Endothelial cell of hepatic sinusoid (primary cell): ENCODE measurements at regions not wholly inside any gene's neighbourhood (a gene's known extent, or its start where the extent isn't known, plus 50 kb on each side); places are given as distances from the start of the nearest gene placed in this dataset.

Experiments used
- in situ Hi-C: cut with HindIII; loops from 2 replicates; pipeline ENCODE4 v1.10.0; 2017; ENCODE audit warnings: low sequenced_read_pairs

DNA sequence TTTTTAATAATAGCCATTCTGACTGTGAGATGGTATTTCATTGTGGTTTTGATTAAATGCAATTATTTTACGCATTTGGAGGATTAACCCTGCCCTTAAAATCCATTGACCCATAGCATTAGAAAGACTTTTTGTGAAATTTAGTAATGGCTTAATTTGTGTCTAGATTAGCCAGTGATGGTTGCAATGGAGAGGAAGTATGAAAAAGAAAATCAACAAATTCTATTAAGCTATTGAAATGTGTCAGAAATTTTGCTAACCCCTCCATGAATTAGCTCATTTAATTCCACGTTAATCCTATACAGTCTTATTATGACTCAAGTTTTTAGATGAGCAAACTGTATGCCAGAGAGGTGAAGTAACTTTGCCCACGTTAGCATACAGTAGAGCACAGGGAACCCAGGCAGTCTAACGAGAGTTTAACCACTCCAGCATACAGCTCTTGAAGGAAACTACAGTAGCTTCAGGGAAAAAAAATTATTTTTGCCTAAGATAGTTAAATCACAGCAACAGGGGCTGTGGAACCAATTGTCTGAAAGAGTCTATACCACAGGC lies 158.2 kb upstream of the PPP2R2B start:
- in situ Hi-C loops: no loop called here

DNA sequence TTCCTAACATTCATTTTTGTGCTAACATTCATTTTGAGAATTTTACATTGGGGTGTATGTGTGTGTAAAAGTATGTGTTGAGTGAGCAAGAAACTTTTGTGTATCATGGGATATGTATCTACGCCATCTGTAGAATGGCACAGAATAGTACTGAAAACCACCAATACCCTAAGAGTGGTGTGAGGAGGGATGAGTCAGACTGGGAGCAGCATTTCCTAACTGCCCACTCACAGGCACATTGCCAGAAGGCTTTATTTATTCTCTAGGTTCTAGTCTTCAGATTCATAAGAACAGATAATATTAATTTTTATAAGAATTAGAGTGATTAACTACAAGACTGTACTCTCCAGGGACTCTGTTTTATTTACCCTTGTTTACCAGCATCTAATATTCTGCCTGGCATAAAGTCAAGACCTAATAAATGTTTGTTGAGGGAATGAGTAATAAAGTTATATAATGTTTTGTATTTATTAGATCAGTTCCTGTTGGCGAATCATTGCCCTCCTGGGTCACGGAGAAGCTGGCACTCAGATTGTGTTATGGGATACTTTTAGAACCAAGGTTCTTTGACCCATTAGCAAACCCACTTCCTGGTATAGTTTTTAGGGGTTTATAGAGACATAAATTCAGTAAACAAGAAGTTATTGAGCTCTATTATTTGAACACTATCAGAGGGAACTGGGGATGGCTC lies 159.1 kb upstream of the PPP2R2B start:
- in situ Hi-C loops: no loop called here

DNA sequence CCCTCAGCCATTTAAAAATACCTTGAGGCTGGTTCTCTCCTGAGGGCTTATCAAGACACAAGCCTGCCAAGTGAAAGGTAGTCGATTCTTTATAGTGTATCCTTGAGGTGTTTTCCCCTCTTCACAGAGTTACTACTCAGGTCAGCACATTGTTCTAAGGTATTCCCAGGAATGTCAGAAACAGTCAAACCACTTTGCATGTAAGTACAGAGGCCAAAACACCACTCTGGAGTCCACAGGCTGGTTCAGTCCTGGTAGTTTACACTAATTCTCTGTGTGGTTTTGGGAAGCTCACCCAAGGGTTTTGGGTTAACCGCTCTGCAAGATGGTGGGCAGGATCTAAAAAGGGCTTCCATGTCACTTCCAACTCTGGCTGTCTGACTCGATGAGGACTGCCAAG lies 162.3 kb upstream of the PPP2R2B start:
- in situ Hi-C loops: no loop called here

DNA sequence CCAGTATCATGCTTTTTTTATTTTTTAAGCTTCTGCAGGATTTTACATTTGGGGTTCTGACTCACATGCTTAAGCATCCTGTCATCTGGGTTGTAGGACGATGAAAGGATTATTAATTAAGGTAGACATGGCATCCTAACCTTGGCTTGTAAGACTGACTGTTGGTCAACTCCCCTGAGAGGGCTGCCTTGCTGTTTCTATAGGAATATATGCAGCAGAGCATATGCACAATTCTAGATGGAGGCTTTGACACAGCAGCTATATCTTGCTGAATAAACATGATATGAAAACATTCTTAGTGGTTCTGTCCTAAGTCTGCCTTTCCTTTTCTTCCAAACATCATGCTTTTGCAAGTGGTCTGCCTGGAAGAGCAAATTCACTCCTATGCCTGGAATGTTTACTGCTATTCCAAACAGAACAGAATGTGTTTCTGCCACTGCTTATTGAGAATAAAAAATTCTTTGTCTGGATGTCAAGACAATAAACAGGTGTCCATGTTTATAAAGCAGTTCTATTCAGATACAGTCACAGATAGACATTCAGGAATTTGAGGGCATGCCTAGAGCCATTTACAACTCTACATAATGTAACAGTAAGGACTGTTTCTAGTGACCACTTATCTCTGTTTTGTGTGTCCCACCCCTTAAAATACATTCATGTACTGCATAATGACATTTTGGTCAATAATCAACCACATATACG lies 166.2 kb upstream of the PPP2R2B start:
- in situ Hi-C loops: no loop called here

DNA sequence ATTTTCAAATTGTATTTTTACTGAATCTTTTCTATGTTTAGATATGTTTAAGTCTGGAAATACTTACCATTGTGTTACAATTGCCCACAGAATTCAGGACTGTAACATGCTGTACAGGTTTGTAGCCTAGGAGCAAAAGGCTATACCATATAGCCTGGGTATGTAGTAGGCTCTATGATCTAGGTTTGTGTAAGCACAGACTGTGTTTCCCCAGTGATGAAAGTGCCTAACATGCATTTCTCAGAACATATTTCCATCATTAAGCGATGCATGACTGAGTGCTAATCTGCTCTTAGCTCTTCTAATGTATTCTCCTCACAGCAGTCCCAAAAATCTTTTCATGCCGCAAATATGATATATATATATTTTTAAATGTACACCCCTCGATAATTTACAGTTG lies 166.7 kb upstream of the PPP2R2B start:
- in situ Hi-C loops: no loop called here

- in situ Hi-C loops: no loop called here
Observed at GRCh38 chr5:147046281-147046680, 167.7 kb upstream of the PPP2R2B start.

DNA sequence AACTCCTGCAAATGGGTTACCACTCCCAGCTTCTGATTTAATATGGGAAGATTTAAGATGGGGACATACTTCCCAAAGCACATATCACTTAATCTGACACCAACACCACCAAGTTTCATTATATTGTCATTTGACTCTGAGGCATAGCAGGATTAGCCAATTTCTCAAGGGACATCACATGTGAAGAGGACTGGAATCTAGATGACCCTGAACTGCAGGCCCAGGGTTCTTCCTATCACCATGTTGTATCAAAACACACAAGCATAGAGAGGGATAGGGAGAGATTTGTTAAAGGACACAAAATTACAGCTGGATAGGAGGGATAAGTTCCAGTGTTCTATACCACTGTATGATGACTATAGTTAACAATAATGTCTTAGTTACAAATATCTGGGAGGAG lies 168.3 kb upstream of the PPP2R2B start:
- in situ Hi-C loops: no loop called here

GRCh38 chr5:147049764-147050163 lies 171.2 kb upstream of the PPP2R2B start:
- in situ Hi-C loops: no loop called here

GRCh38 chr5:147050172-147050571 lies 171.6 kb upstream of the PPP2R2B start:
- in situ Hi-C loops: no loop called here

DNA sequence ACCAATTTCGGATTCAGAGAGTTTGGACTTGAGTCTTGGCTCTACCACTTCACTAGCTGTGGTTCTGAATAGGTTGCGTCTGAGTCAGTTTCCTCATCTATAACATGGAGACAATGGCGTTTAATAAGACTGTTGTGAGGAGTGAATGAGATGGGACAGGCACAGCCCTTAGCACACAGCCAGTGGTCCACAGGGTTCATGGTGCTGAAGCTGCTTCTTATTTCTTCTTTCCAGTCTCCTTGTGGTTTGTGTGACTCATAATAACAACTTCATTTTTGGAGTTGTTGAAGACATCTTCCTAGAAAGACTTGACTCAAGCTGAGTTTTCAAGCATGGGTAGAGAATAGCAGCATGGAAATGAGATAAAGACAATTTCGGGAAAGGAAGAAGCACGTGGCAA lies 172.6 kb upstream of the PPP2R2B start:
- in situ Hi-C loops: no loop called here

DNA sequence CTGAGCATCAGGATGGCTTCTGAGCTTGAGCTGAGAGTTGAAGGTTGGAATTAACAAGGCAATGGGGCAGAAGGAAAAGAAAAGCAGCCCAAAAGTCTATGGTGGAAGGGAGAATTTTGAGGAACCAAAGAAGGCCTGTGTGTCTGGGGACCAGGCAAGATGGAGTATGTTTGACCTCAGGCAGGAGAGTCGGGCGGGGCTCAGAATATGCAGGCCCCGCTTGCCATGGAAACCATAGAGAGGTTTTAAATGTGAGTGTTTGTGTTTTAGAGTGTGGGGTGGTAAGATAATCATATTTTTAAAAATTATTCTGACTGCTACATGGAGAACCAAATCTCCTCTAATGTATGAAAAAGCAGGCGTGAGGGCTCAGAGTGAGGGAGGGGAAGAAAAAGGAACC lies 174.0 kb upstream of the PPP2R2B start:
- in situ Hi-C loops: no loop called here

GRCh38 chr5:147055089-147055826 lies 176.7 kb upstream of the PPP2R2B start:
- in situ Hi-C loops: loop anchor here (5.0 kb wide), 1 partner anchor 97 kb away; no protein-coding TSS in a partner anchor

- in situ Hi-C loops: loop anchor here (5.0 kb wide), 1 partner anchor 96 kb away; no protein-coding TSS in a partner anchor
Observed at GRCh38 chr5:147055850-147056566, 177.5 kb upstream of the PPP2R2B start.

DNA sequence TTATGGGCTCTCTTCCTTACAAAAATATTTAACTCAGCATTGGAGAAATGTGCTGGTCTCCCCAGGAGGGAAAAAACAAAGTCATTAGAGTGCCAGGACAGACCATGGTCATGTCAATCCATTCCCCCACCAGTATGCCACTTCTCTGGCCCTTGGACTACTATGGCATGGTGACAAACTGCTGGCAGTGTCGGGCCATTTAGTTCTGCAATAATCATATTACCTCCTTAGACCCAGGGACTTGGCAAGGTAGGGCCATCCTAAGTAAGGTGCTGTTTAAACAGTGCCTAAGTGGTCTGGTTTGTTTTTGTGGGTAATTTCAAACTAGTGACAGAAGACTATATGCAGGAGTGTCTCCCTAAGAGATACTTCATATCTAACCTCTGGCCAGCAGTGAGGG lies 177.8 kb upstream of the STK32A start:
- in situ Hi-C loops: loop anchor here (5.0 kb wide), 1 partner anchor 95 kb away; no protein-coding TSS in a partner anchor

GRCh38 chr5:147061431-147061830 lies 173.4 kb upstream of the STK32A start:
- in situ Hi-C loops: no loop called here

- in situ Hi-C loops: no loop called here
Observed at GRCh38 chr5:147062427-147062826, 172.4 kb upstream of the STK32A start.

DNA sequence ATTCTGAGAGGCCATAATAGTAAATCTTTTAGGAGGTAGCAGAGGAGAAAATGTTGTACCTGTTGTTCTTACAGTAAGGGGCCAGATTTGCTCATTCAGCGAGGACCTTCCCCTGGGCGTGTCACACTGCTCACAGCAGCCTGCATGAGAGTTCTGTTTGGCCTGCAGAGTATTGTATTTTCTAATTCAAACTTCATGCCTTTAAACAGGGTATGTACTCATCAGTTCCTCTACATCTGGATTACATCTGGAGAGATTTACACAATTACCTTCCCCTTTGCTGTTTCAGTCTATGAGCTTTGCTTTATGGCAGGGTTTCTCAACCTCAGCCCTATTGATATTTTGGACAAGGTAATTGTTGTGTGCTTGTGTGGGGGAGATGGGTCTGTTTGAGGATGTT lies 170.9 kb upstream of the STK32A start:
- in situ Hi-C loops: no loop called here

DNA sequence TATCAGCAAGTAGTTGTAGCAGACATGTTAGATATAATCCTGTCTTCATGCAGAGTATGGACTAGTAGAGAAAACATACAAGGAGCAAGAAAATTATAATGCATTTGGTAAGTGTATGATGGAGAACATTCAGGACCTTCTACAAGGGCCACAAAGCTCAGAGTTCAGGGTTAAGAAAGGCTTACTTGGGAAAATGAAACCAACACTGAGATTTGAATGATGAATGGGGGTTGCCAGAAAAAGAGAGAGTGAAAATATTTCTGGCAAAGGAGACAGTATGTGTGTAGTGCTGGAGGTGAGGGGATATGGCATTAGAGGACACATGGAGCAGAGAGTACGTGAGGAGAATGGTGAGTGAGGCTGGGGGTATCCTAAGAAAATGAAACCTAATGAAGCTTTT lies 169.8 kb upstream of the STK32A start:
- in situ Hi-C loops: no loop called here

DNA sequence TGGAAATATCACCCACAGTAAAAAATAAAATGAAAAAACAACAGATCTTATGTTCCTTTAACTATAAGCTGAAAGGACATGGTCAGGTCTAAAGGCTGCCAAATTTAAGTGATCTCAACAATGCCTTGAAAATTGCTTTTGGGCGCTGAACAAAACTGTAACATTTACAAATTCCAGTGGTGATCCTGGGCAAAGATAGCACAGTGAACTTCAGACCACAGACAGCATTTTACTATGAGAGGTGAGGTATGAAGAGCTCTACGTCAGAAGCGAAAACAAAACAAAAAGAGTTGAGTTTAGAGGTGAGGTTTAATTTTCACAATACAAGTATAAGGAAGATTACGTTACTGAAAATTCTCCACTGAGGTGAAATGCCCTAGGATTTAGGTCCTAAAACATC lies 165.8 kb upstream of the STK32A start:
- in situ Hi-C loops: no loop called here

DNA sequence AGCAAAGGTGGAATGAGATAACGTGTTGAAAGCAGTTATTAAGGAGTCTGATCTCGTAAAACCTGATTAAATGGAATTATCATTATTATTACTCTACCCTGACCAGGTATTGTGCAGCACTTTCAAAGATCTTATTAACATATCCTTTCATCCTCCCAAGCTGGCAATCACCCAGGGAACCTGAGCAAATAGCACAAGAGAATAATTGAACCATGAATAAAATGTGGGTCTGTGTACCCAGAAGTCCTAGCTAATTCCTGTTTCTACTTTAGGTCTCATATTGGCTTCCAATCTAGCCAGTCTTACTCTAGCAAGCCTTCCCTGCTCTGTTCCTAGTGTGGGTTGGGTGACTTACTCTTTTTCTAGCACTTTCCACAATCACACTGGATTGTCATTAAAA lies 162.2 kb upstream of the STK32A start:
- in situ Hi-C loops: no loop called here

DNA sequence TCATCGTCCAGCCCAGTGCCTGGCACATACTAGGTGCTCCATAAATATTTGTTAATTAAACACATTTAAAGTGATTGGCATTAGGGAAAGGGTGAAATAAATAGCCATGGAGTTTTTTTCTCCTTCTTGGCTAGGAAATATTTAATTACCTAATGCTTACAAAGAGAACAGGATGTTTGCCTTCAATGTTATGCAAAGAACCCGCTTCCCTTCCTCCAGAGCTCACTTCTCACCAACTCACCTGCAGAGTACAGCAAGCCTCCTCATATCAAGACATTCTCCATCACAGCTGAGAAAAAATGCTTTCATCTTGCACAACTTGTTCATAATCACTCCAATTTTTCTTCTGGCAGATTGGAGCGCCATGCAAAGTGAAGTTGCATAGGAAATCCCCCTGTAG lies 161.7 kb upstream of the STK32A start:
- in situ Hi-C loops: no loop called here
